Prostate gland (tissue), 2 donors: ENCODE measurements at regions not wholly inside any gene's neighbourhood (a gene's known extent, or its start where the extent isn't known, plus 50 kb on each side); places are given as distances from the start of the nearest gene placed in this dataset.

Experiments used
- DNase-seq: peaks from one replicate; pipeline ENCODE4 v3.0.0-alpha.2; 2019; ENCODE audit warnings: low spot score
- H3K27ac ChIP-seq, 2 donors: fragments of 200-600 bp; sonication (generic); 2 replicates each; pipeline ENCODE4 v1.5.1; 2017 to 2019
- H3K27me3 ChIP-seq: fragments of 200-600 bp; sonication (generic); replicated peaks from 2 replicates; pipeline ENCODE4 v1.5.1; 2019; ENCODE audit not compliant: insufficient read depth
- H3K36me3 ChIP-seq, 2 donors: fragments of 200-600 bp; sonication (generic); 1 replicate in 1 of 2; 2 replicates in 1 of 2; pipeline versions ENCODE4 v1.5.1 to v1.8.1; 2017 to 2019
- H3K4me1 ChIP-seq: fragments of 200-600 bp; sonication (generic); replicated peaks from 2 replicates; pipeline ENCODE4 v1.5.1; 2019
- H3K4me3 ChIP-seq, 2 donors: fragments of 200-600 bp; sonication (generic); 2 replicates each; pipeline ENCODE4 v1.5.1; 2017 to 2019
- H3K9me3 ChIP-seq: fragments of 200-600 bp; sonication (generic); 2 replicates; pipeline ENCODE4 v1.5.1; 2017
- POLR2A ChIP-seq: fragments of 450-650 bp; IDR thresholded peaks from one replicate; pipeline ENCODE4 v1.6.1; 2016; ENCODE audit warnings: antibody characterized with exemption, mild to moderate bottlenecking
- POLR2AphosphoS5 ChIP-seq: sonication (generic); formaldehyde crosslinking; IDR thresholded peaks from one replicate; pipeline ENCODE4 v1.6.1; 2017; ENCODE audit warnings: antibody characterized with exemption
- WGBS: methylation state at CpG from one replicate; pipeline ENCODE4 v1.1.5; 2018; 5-methylcytosine and 5-hydroxymethylcytosine counted together
- intact Hi-C: fragments of 100-400 bp; cut with DNase I; formaldehyde crosslinking; loops from one replicate; pipeline ENCODE4 v1.14.2; 2022
- TF ChIP-seq, protein P1 (sequence below), 4 experiments: fragments of 200-600 bp in 2 of 4; fragments of 450-650 bp in 2 of 4; sonication (generic) in 2 of 4; IDR thresholded peaks; 1 replicate in 3 of 4; 2 replicates in 1 of 4; pipeline ENCODE4 v1.5.1; 2016 to 2019; ENCODE audit warnings: antibody characterized with exemption in 4 of 4, mild to moderate bottlenecking in 2 of 4, moderate library complexity in 2 of 4

DNA sequence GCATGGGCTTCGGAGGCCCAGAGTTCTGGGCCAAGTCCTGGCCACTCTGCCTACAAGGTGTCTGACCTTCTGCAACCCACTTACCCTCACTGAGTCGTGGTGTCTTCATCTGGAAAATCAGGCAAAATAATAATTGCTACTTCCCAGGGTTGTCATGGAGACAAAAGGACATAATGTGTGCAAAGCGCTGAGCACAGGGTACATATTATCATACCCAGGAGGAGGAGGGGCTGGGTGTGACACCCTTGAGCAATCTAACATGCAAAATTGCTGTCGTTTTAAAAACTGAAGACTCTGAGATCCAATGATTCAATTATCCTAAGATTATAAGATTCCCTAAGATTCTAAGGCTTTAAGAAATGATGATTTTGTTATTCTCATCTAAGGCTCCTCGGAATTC is 459.5 kb downstream of the PTPRU start:
- no peak overlapping the region for H3K4me3 ChIP-seq
- H3K36me3 ChIP-seq: no peaks in the 10 kb centered on the region
- H3K27ac ChIP-seq: no peak overlapping the region
- no peaks in the 10 kb centered on the region for H3K9me3 ChIP-seq
- H3K4me1 ChIP-seq: no peaks in the 10 kb centered on the region
- WGBS: 67% methylated on average over 5 of the region's 5 CpGs
- intact Hi-C loops: no loop called here
- TF ChIP-seq, protein P1, sequence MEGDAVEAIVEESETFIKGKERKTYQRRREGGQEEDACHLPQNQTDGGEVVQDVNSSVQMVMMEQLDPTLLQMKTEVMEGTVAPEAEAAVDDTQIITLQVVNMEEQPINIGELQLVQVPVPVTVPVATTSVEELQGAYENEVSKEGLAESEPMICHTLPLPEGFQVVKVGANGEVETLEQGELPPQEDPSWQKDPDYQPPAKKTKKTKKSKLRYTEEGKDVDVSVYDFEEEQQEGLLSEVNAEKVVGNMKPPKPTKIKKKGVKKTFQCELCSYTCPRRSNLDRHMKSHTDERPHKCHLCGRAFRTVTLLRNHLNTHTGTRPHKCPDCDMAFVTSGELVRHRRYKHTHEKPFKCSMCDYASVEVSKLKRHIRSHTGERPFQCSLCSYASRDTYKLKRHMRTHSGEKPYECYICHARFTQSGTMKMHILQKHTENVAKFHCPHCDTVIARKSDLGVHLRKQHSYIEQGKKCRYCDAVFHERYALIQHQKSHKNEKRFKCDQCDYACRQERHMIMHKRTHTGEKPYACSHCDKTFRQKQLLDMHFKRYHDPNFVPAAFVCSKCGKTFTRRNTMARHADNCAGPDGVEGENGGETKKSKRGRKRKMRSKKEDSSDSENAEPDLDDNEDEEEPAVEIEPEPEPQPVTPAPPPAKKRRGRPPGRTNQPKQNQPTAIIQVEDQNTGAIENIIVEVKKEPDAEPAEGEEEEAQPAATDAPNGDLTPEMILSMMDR (IDR thresholded peaks at IDR 0.05): no peak
- TF ChIP-seq POLR2AphosphoS5 (no peak), POLR2A (no peak)
- H3K27me3 ChIP-seq: peaks cover 16% of the 10 kb centered on the region
- no peak for DNase-seq

DNA sequence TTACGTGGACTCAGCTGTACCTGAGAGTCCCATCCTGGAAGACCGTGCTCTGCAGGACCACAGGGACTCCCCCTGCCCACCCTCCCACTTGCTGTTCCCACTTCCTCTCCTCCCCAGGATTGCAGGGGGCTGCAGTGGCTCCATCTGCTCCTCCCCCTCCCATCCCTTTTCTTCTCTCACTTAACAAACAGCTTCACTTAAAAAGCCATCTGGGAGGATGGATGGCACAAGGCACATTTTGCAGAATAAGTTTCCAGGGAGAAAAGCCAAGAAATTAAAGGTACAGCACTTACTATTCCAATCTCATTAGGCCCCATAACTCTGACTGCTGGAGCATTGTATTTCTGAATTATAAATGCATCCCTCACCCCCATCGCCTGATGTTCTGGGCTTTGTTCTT is 458.7 kb downstream of the PTPRU start:
- TF ChIP-seq POLR2A: no peak
- TF ChIP-seq, protein P1 (IDR thresholded peaks at IDR 0.05): no peak
- no peak for TF ChIP-seq POLR2AphosphoS5
- Histone ChIP-seq H3K36me3 (no peaks in the 10 kb centered on the region), H3K27me3 (peaks cover 23% of the 10 kb centered on the region), H3K4me1 (no peaks in the 10 kb centered on the region), H3K4me3 (no peak overlapping the region), H3K9me3 (no peaks in the 10 kb centered on the region), H3K27ac (no peak overlapping the region)
- intact Hi-C loops: no loop called here
- no peak for DNase-seq
- 66% methylated on average over 3 of the region's 3 CpGs for WGBS

DNA sequence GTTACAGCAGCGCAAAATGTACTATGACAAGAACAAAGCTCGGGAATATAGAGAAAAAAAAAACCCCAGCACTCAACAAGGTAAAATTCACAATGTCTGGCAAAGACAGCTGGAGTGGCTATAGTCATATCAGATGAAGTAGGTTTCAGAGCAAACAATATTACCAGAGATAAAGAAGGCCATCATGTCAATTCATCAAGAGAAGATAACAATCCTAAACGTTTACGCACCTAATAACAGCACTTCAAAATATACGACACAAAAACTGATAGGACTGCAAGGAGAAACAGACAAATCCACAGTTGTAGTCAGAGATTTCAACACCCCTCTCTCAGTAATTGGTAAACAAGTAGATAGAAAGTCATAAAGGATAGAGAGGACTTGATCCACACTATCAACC is 455.2 kb downstream of the PTPRU start:
- H3K4me1 ChIP-seq: no peaks in the 10 kb centered on the region
- intact Hi-C loops: no loop called here
- no peaks in the 10 kb centered on the region for H3K36me3 ChIP-seq
- TF ChIP-seq POLR2AphosphoS5: no peak
- TF ChIP-seq POLR2A: no peak
- TF ChIP-seq, protein P1 (IDR thresholded peaks at IDR 0.05): no peak
- no peak overlapping the region for H3K4me3 ChIP-seq
- DNase-seq: no peak
- H3K9me3 ChIP-seq: no peaks in the 10 kb centered on the region
- no peak overlapping the region for H3K27ac ChIP-seq
- 34% methylated on average over 5 of the region's 5 CpGs for WGBS
- H3K27me3 ChIP-seq: peaks cover 33% of the 10 kb centered on the region

DNA sequence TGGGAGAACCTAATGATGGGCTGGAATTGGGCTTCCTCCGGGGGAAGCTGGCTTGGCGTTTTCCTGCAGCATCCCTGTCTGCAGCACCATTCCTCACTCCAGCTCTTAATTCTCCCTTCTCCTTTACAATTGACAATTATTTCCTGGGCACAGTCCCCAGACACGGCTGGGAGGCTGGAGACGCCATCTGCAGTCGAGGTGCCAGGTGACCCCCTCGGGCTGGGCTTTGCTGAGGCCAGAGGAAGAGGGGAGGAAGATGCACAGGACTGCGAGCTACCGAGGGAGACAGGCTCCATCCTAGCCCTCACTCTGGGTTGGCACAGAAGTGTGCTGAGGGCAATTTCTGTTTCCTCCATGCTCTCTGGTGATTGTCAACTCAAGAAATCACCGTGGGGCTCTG is 453.8 kb downstream of the PTPRU start:
- H3K9me3 ChIP-seq: no peaks in the 10 kb centered on the region
- H3K4me3 ChIP-seq: no peak overlapping the region
- no peak for DNase-seq
- peaks cover 40% of the 10 kb centered on the region for H3K27me3 ChIP-seq
- no peaks in the 10 kb centered on the region for H3K36me3 ChIP-seq
- 56% methylated on average over 9 of the region's 9 CpGs for WGBS
- H3K27ac ChIP-seq: no peak overlapping the region
- intact Hi-C loops: no loop called here
- no peaks in the 10 kb centered on the region for H3K4me1 ChIP-seq
- TF ChIP-seq POLR2A: no peak
- TF ChIP-seq, protein P1 (IDR thresholded peaks at IDR 0.05): no peak
- no peak for TF ChIP-seq POLR2AphosphoS5

DNA sequence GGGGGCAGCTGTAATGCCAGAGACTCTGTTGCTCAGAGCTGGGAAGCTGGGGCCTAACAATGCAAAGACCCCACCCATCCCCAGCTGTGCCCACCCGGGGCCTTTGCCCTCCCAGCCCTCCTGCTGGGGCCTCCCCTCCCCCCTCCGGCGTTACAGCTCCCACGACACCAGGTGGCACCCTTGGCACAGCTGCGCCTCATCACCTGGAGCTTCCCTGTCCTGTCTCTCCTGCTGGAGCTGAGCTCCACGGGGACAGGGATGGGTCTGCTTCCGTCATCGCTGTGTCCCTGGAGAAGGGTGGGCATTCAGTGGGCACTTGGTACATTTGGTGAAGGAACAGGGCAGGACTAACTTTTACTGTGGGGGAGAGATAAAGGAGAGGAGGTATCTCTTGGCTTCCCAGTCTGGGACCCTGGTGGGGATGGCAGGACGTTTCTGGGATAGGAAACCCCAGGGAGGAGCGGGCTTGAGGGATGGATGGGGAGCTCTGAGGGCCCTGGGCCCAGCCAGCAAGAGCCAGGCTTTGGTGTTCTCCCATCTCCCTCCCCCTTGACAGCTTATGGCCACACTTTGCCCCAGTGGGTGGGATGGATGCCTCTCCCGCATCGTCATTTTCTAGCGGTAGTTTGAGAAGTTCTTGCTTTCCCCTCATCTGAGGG is 453.2 kb downstream of the PTPRU start:
- no peak for DNase-seq
- WGBS: 58% methylated on average over 13 of the region's 13 CpGs
- no peaks in the 10 kb centered on the region for H3K4me1 ChIP-seq
- H3K4me3 ChIP-seq: no peak overlapping the region
- no peaks in the 10 kb centered on the region for H3K36me3 ChIP-seq
- no peak overlapping the region for H3K27ac ChIP-seq
- peaks cover 42% of the 10 kb centered on the region for H3K27me3 ChIP-seq
- TF ChIP-seq POLR2AphosphoS5: no peak
- TF ChIP-seq, protein P1 (IDR thresholded peaks at IDR 0.05): no peak
- no peak for TF ChIP-seq POLR2A
- intact Hi-C loops: no loop called here
- no peaks in the 10 kb centered on the region for H3K9me3 ChIP-seq
